ENCODE measurements at regions not wholly inside any gene's neighbourhood (a gene's known extent, or its start where the extent isn't known, plus 50 kb on each side); places are given as distances from the start of the nearest gene placed in this dataset.
"Not testable (repeated sequence)": the region's sequence is repeated elsewhere in the genome, so short reads cannot be mapped to it uniquely, and the experiment has no call there.

DNA sequence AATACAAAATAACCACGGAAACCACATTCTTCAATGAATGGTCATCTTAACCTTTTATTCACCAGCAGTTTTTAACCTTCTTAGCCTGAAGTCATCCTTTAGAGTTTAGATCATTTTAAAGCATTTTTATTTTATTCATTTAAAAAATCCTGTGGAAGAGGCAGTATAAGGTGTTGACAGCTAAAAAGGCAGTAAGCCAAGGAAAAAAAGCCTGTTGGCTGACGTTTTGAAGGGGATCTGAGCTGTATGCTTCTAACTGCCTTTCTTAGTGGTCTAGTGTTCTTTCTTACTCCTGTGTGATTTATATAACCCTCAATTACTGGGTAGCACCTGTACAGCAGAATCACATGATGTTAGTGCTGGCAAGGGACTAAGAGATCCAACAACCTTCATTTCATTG lies 438.3 kb upstream of the SEL1L start:
- no peak for DNase-seq

DNA sequence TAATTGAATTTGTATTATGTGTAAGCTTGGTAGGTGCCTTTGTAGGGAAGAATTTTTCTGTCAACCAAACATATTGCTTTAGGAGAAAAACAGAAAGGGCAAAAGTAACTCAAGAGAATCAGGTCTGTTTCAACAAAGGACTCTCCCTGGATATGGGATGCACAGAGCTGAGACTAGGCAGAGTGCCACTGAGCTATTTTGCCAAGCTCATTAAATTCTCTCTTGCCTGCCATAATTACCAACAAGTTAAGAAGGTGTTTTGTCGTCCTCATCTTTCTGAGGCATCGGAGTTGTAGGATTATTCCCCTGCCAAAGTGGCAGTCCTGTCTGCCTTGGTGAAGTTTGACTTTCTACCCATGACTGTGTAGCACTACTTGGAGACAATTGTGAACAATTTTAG lies 438.9 kb upstream of the SEL1L start:
- DNase-seq = no peak

DNA sequence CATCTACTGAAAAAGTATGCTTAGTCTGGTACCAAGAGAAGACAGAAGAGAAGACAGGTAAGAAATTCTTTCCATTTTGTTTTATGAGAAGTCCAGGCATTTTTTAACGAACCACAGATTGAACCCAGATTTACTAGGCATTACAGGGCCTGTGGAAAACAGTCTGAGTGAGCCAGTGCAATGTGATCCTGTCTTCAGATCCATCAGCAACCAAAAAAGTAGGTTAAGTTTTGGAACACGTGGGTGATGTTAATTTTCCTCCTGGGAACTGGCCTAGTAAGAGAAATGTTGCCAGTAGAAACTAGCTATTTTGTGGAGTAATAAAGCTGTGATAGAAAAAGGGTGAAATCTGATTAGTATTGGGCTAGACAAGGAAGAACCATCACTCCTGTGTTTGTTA lies 440.9 kb upstream of the SEL1L start:
- DNase-seq = no peak

DNA sequence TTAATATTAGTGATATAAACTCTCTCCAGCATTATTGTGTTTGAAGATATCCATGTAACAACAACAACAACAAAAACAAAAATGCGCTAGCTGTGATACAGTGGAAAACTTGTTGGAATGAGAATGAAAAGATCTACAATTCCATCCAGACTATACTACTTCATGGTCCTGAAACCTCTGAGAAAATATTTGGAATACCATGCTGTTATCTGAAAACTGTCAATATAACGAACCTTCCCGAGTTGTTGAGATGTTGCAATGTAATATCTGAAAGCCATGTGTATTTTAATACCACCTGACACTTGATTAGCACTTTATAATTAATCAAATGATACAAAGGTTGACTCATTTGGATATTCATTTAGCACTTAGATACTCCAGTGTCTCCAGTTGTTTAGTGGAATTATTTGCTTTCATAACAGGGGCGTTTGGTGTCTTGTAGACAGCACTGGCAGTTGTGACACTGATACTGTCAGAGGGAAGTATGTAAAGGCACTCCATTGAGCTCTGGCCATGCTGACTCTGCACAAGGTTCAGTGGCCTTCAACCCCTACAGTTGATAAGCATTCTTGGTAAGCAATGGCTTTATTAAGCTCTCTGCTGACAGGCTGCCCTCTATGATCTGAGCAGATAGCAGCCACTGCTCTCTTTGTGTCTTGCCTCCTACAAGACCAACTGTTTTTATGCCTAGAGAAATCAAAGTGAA lies 447.1 kb upstream of the SEL1L start:
- DNase-seq = no peak

DNA sequence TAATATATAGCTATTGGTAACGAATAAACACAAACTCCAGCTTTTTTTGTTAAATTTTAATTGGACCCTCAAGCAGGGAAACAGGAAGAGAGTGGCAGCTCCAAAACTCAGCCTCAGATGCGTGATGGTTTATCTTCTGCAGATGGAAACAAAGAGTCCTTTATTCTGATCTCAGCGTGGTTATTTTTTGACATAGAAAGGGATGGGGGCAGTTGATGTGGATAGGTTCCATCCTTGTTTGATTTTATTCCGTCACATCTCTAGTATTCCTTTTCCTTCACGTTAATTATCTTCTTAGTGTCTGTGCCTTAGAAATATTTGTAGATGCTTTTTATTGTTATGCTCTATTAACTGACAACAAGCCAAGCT lies 447.6 kb upstream of the SEL1L start:
- DNase-seq = no peak

DNA sequence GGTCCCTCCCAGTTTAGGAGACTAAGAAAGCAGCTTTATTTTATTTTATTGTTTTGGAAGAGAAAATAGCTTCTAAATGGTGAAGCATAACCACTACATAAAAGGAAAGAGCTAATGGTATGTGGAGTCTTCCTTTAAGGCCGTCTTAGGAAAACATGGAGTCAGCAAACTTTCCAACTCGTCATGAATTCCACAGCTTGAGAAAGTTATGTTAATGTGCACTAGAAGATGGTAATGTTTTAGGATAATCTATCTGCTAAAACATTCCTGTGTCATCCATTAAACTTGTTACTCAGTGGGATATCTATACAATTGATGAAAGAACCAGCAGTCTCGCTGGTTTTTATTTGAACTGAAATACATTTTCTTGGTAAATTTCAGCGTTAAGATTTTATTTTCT lies 448.4 kb upstream of the SEL1L start:
- no peak for DNase-seq

DNA sequence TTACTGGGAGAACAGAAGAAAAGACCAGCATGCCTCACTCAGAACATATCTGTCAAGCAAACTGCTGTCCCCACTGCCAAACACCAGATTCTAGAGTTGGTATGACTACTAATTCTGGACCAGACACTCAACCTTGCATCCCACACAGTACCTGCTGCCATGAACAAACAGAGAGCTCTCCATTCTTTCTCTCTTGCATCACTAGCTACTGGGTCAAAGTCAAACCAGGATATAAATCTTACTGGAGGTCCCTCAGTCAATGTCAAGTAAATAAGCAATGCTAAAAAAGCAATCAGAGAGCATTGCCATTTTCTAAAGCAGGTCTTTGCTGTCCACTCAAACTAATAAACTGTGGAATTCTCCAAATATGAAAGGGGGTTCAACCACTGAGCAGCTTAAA lies 452.4 kb upstream of the SEL1L start:
- no peak for DNase-seq

DNA sequence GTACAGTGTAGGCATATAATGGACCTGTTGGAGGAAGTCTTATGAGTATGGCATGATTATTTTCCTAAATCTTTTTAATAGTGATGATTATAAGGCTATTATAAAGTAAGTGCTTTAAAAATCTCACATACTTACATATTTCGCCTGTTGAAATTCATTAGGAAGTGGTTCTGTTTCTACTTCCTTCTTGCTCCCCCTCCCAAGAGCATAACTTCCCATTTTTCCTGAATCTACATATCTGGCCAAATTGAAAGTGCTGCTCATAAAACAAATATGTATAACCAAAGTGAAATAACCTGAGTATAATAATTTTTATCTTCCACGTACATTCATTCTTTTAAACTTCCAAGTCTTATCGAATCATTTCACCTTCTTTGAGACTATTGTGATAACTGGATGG lies 455.6 kb upstream of the SEL1L start:
- no peak for DNase-seq

DNA sequence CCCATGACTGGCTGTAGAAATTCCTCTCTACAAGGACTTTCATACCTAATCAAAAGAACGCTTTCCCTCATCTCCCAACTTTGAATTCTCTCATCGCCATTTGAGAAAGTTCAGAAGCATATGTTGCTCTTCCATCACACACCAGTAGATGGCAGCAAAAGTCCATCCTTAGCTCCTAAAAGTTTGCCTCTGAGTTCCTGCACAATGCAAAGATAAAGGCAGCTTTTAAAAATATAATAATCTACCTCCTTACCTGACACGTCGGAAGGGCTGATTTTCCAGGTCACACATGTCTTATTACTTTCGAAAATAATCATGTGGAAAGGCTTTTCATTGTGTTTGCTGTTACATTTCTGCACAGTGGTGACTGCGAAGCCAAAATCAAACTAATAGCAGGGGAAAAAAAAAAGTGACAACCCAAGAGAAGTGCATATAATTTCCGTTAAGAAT lies 456.7 kb upstream of the SEL1L start:
- peak; percentile 1 for DNase-seq

DNA sequence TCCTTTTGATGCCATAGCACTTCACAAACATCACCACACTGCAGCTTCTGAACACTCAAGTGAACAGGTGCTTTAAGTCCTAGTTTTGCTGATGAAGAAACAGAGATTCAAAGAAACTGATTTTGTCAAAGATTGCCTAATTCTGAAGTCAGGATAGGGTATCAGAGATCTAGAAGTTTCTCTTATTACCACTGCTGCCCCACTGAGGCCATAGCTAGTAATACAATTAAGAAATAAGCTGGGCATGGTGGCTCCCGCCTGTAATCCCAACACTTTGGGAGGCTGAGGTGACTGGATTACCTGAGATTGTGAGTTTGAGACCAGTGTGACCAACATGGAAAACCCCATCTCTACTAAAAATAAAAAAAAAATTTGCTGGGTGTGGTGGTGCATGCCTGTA lies 458.3 kb upstream of the SEL1L start:
- DNase-seq = no peak

DNA sequence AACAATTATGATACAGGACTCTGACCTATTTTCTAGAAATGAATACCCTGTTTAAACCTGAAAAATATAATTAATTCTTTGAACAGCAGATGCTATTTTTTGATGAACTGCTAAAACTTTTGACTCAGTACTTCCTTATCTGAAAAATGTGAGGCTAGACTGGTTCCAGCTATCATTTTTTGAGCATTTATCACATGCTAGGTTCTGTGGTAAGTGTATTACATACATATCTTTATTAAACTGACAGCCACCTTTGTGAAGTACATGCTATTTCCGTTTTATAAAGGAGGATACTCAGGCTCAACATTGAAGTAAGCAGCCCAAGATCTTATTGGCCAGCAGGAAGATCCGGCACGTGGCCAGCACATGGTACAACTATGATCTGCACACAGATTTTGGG lies 459.8 kb upstream of the SEL1L start:
- DNase-seq = no peak

DNA sequence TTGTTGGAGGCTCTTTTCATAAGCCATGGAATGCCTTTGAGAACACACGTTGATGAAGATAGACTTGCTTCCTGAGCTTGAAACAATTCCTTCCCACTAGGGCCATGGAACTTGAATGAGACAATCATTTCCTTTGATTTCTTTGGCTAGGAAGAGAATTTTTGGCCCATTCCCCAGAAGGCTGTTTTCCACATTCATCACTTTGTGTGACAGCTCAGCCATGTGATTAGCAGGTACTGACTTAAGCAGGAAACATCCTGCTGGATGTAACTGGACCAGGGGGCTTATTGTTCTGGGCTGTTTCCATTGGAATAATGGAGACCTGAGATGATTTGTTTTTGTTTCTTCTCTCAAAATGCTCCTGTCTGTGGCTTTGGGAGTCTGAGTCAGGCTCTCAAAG lies 469.8 kb upstream of the SEL1L start:
- DNase-seq = no peak

DNA sequence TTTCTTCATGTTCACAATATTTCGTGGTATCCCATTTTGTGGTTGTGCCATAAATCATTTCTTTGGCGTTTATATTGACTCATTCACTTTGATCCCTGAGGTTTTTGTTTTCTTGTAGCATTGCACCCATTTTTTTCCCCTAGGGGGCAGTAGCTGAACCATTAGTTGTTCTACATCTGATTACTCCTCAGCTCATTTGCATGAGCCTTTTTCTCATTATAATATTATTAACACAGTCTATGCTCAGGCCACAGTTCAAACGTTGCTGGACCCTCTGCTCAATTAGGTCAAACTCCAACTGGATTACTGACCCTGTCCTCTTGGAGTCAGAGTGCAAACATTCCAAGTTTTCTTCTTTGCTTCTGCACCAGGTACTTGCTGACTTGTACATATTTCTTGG lies 475.4 kb upstream of the SEL1L start:
- DNase-seq = no peak

DNA sequence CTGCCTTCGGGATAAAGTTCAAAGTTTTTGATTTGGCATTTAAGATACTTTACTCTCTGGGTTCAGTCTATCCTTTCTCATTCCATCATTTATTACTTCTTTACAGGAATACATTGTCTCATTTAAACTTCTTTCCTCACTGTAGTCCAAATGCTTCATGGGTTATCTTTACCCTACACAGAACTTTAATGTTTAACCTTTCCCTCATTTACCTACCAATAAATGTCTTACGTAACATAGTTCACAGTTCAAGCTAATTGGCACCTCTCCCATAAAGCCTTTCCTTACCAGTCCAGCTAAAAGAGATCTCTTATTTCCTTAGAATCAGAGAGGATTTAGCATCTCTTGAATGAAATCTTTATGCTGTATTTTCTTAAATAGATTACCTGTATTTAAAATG lies 476.3 kb upstream of the SEL1L start:
- DNase-seq = no peak

DNA sequence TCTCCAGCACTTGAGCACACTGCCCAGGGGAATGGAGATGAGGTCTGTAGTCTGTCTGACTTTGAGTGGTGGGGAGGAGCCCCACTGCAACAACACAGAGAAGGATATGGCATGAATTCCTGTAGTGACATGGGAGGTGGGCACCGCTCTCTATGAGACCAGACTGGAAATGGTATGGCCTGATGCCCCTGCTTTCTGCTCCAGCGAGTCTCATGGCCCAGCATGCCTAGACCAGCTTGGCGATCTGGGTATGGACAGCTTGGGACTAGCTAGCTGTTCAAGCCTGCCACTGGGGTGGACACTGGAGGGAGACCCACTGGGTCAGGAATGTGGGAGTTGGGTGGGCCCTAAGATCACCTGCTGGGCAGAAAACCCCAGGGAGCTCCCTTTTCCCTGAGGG lies 477.8 kb upstream of the SEL1L start:
- no peak for DNase-seq

DNA sequence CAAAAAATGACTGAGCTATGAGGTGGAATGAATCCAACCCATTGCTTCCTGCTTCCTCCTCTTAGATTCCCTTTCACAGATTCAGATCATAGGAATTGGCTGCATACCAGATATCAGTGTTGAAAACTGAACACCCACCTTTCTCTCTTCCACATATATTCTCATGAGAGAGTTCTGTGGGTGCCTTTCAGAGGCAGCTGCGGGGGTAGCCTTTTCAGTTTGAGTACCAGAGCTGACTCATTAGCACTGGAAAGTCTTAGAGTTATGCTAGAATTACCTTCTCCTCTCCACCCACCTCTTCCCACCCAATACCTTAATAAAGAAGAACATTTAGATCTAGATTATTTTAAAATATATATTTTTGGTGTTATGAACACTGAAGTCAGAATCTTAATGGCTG lies 495.4 kb upstream of the SEL1L start:
- DNase-seq = no peak

DNA sequence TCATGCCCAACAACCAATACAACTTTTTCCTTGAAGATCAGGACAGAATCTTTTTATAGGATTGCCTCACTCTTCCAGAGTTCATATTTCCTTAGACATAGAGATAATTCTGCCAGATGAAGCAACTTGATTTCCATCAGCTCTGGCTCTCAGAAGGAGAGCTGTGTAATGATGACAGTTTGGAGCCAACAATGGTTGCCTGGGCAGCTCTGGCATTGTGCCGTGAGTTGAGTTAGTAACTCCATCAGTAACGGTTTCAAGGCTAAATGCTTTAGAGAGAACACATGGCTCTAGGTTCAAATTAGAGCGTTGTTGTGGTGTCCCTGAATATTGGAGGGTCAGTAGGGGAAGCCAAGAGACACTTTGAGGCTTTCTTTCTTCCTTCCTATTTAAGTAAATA lies 501.7 kb upstream of the SEL1L start:
- DNase-seq = no peak

DNA sequence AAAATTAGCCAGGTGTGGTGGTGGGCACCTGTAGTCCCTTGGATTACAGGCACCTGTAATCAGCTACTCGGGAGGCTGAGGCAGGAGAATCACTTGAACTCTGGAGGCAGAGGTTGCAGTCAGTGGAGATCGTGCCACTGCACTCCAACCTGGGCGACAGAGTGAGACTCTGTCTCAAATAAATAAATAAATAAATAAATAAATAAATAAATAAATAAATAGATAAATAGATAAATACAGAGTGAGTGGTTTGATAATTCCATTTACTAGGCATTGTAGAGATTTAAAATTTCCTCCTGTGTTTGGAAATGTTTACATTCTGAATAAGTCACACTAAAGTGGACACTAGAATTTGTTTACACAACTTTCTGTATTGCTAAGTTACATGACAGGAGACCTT lies 504.4 kb upstream of the SEL1L start:
- not testable (repeated sequence) for DNase-seq

DNA sequence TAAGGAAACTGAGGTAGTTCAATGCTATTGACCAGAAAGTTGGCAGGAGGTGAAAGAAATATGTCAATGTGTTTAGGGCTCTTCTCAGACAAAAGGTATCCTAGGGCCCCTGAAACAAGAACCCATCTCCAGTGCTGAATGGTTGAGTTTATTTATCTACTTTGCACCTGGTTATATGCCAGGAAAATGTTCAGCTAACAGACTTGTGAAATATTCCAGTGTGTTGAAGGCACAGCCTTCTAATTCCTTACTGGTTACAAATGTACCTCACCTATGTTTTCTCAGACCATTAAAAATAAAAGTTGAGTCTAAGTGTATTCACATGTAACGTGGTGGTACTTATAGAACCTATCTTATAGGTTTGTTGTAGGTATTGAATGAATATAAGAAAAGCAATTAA lies 511.7 kb upstream of the SEL1L start:
- no peak for DNase-seq

DNA sequence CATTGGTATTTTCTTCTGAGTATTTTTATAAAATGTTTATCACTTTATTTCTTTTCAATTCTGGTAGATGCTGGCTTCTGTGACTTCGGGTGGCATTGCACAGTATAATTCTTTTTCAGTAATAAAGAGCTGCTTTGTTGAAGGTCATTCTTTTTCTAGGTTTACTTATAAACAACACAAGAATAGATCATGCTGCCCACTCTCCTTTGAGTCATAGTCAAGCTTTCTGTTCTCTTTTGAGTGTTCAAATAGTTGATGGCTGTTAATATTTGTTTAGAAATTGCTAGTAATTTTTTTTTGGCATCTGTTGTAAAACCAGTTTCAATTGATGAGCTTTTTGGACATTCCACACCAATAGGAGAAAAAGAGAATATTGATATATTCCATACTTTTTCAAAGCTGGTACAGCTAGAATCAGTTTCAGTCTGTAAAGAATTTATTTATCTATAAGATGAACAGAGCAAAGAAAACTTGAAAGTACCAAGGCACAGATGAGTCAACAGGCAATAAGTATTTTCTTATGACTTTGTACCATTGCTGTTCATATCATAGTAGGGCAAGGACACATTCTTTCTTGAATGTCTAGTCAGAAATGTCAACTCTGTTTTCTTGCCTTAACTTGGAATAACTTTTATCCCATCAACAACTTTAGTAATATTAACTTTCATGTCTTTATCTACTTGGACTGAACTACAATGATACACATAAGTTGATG lies 513.0 kb upstream of the SEL1L start:
- DNase-seq = no peak

DNA sequence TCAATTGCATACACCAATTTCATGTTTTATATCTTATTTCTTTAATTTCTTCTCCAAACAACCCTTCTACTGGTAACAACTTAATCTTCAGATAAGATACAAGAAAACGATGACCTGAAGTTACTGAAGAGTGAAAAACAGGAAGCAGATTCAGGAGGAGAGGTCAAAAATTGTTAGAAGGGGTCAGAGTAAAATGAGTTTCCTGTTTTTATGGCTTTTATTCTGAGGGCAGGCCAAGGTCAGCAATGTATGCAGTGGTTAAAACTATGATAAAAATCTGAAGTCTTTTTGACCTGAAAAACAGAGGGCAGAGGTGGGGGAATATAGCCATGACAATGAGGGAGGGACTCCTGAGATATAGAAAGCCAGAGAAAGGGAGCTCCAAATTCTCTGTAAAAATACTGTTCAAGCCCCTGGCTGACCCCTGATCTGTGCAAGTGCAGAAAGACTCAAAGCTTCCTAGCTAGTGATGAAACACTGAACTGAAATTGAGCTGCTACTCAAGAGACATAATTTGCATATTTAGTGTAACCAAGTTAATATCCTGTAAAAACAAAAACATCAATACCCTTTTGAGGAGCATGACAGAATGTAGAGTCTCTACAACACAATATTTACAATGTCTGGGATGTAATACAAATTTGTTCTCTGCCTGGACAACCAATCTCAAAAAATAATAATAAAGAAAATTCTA lies 514.3 kb upstream of the SEL1L start:
- DNase-seq = no peak

DNA sequence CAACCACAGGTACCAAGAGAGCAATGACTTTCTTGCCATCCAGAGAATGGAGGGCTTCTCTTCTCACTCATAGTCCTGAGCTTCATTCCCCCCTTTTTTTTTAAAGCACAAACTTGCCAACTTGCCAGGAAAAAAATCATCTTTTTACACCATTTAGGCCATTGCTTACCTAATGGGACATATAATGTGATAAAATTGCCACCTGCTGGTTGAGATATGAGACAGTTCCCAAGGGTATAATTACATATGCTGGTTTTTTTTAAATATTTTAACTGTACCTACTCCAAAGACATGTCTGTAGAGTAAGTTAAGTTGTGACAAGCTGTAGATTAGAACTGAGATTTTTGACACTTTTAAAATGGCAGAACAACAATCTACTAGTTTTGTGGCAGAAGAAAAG lies 519.1 kb upstream of the SEL1L start:
- no peak for DNase-seq

DNA sequence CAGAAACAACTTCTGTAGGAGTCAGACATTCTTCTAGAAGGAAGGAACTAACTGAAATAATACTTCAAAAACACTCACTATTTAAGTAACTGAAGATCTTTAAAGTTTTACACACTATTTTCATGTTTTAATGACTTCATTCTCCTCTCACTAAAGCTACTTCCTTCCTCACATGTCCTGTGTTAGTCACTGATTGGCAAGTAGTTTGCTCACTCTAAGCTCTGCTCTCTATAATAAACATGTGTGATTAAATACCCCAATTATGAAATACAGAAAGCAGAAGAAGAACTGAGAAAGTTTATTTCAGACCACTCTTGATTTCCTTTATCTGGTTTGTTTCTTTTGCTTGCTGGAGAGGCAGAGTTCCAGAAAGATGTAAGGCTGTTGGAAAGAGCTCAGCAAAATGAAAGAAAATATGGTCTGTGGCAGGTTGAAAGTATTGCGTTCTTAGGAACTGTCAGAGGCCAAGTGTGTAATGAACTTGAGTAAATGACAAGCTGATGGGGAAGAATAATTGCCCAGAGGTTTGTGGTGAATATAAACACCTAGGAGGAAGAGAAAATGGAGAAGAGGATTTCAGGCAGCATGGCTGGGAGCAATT lies 522.0 kb upstream of the SEL1L start:
- no peak for DNase-seq

DNA sequence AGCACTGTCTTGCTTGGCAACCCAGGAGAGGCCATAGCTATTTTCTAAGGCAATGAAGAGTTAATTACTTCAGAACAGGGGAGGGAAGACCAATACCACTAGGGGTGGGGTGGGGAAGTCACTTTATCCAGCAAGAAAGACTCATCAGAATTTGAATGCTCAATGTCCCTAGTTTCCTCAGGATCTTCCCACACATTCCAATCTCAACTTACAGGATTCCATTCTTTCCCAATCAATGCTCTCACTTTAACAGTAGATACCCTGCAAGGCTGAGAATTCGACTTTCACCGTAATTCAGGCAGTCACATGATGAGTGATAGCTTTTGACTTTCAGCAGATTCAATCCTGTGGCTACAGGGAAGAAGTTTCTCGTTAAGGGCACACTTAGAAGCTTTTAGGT lies 526.6 kb upstream of the SEL1L start:
- DNase-seq = no peak

Data from stimulated activated CD4-positive, alpha-beta T cell treated with anti-CD3 and anti-CD28 coated beads, Interleukin-4, amount 100 ng/mL, for 1 hour (primary cell).